Activated naive CD8-positive, alpha-beta T cell treated with anti-CD3 and anti-CD28 coated beads for 36 hours (primary cell): ENCODE measurements at regions not wholly inside any gene's neighbourhood (a gene's known extent, or its start where the extent isn't known, plus 50 kb on each side); places are given as distances from the start of the nearest gene placed in this dataset.

ENCODE experiments used
- DNase-seq: peaks from one replicate; pipeline ENCODE4 v3.0.0; 2021
- H3K27ac Mint-ChIP-seq: one replicate; pipeline ENCODE4 v1.8.0; 2022; ENCODE audit warnings: mild to moderate bottlenecking, moderate library complexity, mixed read lengths
- H3K27me3 Mint-ChIP-seq: one replicate; pipeline ENCODE4 v1.8.0; 2022; ENCODE audit warnings: mild to moderate bottlenecking, mixed read lengths
- H3K36me3 Mint-ChIP-seq: one replicate; pipeline ENCODE4 v1.8.0; 2021; ENCODE audit warnings: mild to moderate bottlenecking, mixed read lengths
- H3K4me1 Mint-ChIP-seq: one replicate; pipeline ENCODE4 v1.8.0; 2021; ENCODE audit warnings: mixed read lengths
- H3K4me3 Mint-ChIP-seq: one replicate; pipeline ENCODE4 v1.8.0; 2022; ENCODE audit warnings: mild to moderate bottlenecking, moderate library complexity, mixed read lengths
- H3K9me3 Mint-ChIP-seq: one replicate; pipeline ENCODE4 v1.8.0; 2022; ENCODE audit warnings: mixed read lengths

DNA sequence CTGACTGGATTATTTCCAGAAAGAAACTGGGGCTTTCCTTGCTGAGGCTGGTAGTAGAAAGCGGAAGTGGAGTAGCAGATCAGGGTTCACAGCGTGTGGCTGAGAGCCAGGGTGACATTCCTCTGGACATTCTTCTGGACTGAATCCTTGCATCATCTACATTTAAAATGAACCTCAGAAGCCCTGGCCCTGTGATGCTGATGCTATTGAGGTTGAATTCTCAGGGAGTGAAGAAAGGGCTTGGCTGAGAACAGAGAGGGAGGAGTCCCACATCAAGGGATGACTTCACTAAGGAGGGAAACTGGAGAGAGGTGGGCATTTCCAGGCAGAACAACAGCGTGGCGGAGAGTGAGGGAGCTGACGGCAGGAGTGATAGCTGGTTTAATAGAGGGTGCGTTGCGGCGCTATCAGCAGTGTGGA is 102.3 kb upstream of the LMO4 start:
- DNase-seq, result no peak
- Mint-ChIP-seq H3K27me3 (peaks cover 4% of the 10 kb centered on the region), H3K36me3 (no peaks in the 10 kb centered on the region), H3K4me3 (no peak overlapping the region), H3K4me1 (no peaks in the 10 kb centered on the region), H3K9me3 (peaks cover 2% of the 10 kb centered on the region), H3K27ac (no peak overlapping the region)

DNA sequence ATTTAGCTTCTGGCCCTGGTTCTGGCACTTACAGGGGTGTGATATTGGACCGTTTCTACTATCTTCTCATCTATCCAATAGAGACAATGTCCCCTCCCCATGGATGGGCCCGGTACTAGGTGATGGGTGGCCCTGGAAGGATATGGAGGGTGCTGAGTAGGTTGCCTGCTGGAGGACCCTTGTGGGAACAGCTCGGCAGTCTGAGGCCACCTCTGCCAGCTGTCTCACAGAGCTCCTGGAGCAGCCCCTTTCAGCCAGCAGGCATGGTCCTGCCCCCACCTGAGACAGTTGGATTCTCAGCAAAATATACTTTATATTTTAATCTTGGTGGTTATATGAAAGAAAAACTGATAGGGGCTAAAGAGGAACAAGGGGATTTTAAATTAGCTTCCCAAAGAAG is 101.0 kb upstream of the LMO4 start:
- DNase-seq, result no peak
- H3K27me3 Mint-ChIP-seq, result peaks cover 4% of the 10 kb centered on the region
- no peaks in the 10 kb centered on the region for H3K4me1 Mint-ChIP-seq
- peaks cover 2% of the 10 kb centered on the region for H3K9me3 Mint-ChIP-seq
- no peaks in the 10 kb centered on the region for H3K36me3 Mint-ChIP-seq
- H3K4me3 Mint-ChIP-seq, result no peak overlapping the region
- H3K27ac Mint-ChIP-seq, result no peak overlapping the region

DNA sequence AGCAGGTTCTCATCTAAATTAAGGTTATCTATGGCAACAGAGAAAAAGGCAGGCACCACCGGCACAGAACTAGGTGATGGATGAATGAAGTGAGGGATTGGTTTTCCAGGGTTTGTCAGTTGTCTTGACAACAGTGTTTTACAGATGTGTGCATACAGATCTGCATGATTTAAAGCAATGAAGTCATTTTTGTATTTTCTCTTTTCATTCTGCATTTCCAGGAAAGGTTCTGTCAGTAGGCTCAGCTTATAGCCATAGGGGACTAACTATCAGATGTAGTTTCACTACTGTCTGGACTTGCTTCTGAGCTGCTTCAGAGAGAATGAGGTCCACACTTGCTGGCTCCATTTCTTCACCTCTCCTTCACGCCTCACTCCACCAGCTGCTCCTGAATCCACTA is 98.2 kb upstream of the LMO4 start:
- Mint-ChIP-seq H3K4me3 (no peak overlapping the region), H3K27me3 (no peaks in the 10 kb centered on the region), H3K4me1 (no peaks in the 10 kb centered on the region), H3K27ac (no peak overlapping the region), H3K9me3 (no peaks in the 10 kb centered on the region), H3K36me3 (no peaks in the 10 kb centered on the region)
- DNase-seq, result no peak

DNA sequence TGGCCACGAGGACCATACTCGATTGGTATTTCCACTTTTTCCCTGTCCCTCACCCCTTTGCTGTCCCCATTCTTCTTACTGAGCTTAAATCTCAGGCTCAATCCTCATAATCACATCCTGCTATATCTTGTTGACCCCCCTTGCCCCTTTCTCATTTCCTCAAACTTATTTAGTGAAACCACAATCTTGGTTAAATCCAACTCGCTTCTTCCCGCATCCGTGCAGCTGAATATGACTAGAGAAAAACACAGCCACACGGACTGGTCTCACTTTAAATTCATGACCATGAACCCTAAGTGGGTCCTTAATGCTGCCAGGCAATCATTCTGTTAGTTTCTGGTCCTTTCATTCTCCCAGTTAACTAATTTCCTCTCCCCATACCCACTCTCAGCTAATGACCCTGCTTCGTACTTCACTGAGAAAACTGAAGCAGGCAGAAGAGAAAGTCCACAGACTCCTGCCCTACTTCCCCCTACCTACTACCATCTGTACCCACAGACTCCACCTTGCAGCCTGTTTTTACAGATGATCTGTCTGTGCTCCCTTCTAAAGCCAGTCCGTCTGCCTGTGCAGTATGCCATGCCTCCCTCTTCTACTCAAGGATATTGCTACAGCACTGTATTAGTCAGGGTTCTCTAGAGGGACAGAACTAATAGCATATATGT is 96.8 kb upstream of the LMO4 start:
- Mint-ChIP-seq H3K27ac (no peak overlapping the region), H3K27me3 (no peaks in the 10 kb centered on the region), H3K36me3 (no peaks in the 10 kb centered on the region), H3K9me3 (no peaks in the 10 kb centered on the region), H3K4me3 (no peak overlapping the region), H3K4me1 (no peaks in the 10 kb centered on the region)
- no peak for DNase-seq

DNA sequence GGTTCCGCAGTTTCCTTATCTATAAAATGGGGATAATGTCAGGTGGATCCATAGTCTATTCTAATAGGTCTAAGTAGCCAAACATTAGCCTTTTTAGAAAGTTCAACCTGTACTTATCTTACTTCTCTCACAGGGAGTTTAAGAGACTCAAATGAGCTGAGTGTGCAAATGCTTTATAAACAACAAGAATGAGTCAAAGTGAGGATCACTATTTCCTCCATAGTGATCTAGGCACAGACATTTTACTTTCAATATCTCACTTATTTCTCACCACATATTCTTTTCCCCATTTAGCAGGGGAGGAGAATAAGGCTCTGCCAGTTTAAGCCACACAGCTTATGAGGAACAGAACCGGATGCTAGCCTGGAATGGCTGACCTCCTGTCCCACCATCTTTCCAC is 92.1 kb upstream of the LMO4 start:
- no peak overlapping the region for H3K4me3 Mint-ChIP-seq
- H3K27ac Mint-ChIP-seq, result no peak overlapping the region
- DNase-seq, result no peak
- no peaks in the 10 kb centered on the region for H3K4me1 Mint-ChIP-seq
- no peaks in the 10 kb centered on the region for H3K36me3 Mint-ChIP-seq
- peaks cover 8% of the 10 kb centered on the region for H3K27me3 Mint-ChIP-seq
- H3K9me3 Mint-ChIP-seq, result no peaks in the 10 kb centered on the region

DNA sequence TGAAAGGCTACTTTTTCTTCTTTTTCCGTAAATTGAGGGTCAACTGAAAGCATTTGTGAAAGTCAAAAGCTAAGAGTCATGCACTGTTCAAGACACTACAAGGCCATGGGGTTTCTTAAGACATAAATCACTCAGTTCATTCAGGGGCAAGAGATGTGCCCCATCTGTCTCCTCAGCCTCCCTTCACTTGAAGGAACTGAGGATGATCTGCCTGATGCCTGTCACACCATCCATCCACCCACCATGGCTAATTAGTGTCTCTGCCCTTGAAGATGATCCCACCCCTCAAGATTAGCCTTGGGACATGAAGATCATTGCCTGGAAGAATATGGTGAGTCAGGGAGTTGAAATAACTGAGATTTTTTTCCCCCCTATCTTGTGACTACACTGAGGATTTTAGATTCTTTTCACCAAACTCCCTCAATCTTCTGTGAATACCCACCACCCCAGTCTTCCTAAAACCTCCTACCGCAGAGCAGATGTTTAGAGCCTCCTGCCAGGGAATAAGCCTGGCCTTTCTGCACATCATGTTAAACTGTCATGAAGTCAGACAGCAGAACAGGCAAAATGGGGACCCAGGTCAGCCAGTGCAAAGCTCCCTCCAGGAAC is 88.6 kb upstream of the LMO4 start:
- DNase-seq, result no peak
- Mint-ChIP-seq H3K36me3 (no peaks in the 10 kb centered on the region), H3K4me1 (no peaks in the 10 kb centered on the region), H3K4me3 (no peak overlapping the region), H3K27ac (no peak overlapping the region), H3K9me3 (no peaks in the 10 kb centered on the region), H3K27me3 (peaks cover 8% of the 10 kb centered on the region)

DNA sequence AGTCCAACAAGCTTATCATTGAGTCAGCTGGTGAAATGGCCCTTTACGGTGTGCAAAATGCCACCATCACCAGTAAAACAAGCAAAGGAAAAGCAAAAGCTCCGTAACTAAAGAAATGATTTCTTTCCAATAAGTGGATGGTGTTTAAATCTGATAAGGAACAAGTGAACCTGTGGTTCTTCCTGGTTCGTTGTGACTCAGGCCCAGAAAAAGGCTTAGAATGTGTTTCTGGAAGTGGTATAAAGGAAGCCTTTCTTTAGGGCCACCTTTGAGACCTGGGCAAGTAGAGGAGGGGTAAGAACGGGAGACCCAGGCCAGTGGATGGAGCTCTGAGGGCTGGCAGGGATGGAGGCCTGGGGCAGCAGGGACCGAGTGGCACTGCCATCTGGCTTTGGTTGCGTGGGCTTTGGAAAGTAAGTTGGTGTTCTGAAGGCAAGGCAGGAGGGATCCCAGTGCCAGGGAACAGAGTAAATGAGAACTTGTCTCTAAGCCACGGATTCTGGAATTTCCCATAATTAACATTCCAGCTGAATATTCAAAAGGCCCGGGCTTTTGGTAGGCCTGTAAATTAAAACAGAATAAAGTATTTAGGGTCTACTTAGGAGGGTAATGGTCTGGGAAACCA is 87.9 kb upstream of the LMO4 start:
- Mint-ChIP-seq H3K27ac (no peak overlapping the region), H3K9me3 (no peaks in the 10 kb centered on the region), H3K4me3 (no peak overlapping the region), H3K36me3 (no peaks in the 10 kb centered on the region), H3K27me3 (peaks cover 8% of the 10 kb centered on the region), H3K4me1 (no peaks in the 10 kb centered on the region)
- no peak for DNase-seq

DNA sequence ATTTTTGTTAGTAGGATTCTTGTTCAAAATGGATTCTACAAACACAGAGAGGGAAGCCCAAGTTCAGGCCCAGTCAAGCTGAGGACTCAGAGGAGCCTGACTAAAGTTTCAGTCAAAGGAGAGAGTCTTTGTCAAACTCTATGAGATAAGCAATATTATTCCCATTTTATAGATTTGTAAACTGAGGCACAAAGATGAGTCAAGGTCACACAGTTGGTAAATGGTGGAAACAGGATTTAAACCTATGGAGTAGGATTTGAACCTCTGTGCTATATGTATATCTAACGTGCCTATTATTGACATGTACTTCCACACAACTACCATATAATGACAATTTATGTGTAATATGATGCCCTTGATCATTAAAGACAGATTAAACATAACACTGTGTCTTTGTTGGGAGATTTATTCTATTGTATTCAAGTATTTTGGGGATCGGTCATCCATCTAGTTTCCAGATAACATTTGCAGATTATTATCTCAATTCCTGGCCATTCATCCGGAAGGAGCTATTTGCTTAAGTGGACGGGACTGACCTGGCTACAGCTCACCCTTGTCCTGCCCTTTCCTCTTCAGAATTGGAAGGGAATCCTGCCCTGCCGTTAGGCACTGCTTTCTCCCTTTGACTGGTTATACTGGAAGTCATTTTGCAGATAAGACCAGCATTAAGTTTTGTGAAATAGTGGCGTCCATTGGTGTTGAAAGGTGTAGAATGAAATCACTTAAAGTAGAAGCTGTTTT is 86.1 kb upstream of the LMO4 start:
- Mint-ChIP-seq H3K27me3 (peaks cover 5% of the 10 kb centered on the region), H3K4me1 (no peaks in the 10 kb centered on the region), H3K27ac (no peak overlapping the region)

DNA sequence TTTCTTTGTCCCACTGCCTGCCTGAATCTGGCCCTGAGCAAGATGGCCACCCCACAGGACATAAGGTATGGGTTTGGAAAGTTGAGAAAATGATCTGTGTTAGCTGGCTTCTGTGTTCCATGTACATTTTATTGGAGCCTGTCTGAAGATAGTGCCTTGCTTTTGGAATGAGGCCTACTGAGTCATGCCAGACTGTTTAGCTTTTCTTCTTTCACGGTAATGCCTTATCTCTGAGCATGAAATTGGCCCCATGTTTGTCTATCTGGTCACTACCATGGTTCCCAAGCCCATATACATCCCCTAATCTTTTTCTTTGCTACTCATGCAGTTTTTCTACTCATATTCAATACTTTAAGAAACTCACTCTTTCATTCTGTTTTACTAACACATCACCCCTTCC is 85.1 kb upstream of the LMO4 start:
- DNase-seq, result no peak
- H3K36me3 Mint-ChIP-seq, result no peaks in the 10 kb centered on the region
- H3K27ac Mint-ChIP-seq, result no peak overlapping the region
- H3K4me1 Mint-ChIP-seq, result no peaks in the 10 kb centered on the region
- no peaks in the 10 kb centered on the region for H3K27me3 Mint-ChIP-seq
- H3K9me3 Mint-ChIP-seq, result peaks cover 1% of the 10 kb centered on the region
- no peak overlapping the region for H3K4me3 Mint-ChIP-seq

More for the DNA sequence above, 86.1 kb upstream of the LMO4 start:
- no peaks in the 10 kb centered on the region for H3K36me3 Mint-ChIP-seq
- DNase-seq, result no peak
- H3K4me3 Mint-ChIP-seq, result no peak overlapping the region
- H3K9me3 Mint-ChIP-seq, result peaks cover 1% of the 10 kb centered on the region

DNA sequence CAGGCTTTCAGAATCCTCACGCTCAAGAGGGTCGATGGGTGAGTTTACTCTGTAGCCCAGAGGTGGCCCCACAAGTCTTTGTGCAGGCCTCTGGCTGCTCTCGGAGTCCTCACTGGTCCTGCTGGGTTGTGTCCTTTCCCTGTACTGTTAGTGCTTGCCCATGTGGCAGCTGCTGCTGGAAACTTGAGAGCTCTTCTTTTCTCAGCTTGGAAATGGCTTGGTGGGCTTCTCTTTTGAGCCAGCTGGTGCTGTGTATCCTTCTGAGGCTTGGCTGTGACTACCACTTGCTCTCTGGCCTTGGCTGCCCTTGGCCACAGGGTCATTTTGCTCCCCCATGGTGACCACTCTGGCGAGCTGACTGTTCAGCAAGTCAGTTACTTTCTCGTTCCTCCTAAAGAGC is 82.2 kb upstream of the LMO4 start:
- H3K4me3 Mint-ChIP-seq, result no peak overlapping the region
- H3K27me3 Mint-ChIP-seq, result peaks cover 7% of the 10 kb centered on the region
- no peak overlapping the region for H3K27ac Mint-ChIP-seq
- DNase-seq, result no peak
- no peaks in the 10 kb centered on the region for H3K36me3 Mint-ChIP-seq
- H3K9me3 Mint-ChIP-seq, result peaks cover 1% of the 10 kb centered on the region
- H3K4me1 Mint-ChIP-seq, result no peaks in the 10 kb centered on the region

DNA sequence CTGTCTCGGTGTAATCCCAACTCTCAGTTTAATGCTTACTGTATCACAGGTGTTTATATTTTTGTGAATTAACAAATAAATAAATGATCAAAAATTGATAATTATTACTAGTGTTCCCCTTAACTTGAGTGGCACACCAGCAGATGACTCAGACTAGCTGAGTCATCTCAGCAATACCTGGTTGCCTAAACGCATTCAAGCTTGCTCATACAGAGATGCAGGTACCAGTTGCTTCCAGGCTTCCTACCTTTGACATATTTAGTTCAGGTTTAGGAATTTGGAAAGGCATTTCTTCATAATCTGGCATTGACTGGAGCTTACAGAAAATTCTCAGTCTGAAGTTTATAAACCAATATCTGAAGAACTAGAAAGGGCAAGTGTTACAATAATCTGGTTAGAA is 78.9 kb upstream of the LMO4 start:
- Mint-ChIP-seq H3K27me3 (peaks cover 23% of the 10 kb centered on the region), H3K27ac (no peak overlapping the region), H3K4me3 (no peak overlapping the region), H3K36me3 (no peaks in the 10 kb centered on the region), H3K9me3 (peaks cover 1% of the 10 kb centered on the region), H3K4me1 (no peaks in the 10 kb centered on the region)
- no peak for DNase-seq

DNA sequence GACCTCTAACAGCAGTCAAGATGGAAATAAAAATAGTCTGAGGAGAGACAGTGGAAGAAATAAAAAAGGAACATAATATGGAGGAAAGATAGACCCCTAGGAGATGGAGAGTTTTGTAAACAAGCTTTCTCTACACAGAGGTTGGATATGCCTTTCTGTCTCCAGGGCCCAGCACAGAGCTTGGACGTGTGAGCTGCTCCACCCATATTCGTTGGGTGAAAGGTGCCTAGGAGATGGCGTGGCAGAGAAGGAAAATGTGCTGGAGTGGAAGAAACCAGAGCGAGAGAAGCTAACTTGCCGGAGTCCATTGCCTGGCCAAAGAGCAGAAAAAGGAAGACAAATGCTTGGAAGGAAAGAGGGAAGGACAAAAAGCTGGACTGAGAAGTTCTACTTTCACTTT is 78.3 kb upstream of the LMO4 start:
- Mint-ChIP-seq H3K4me1 (no peaks in the 10 kb centered on the region), H3K36me3 (no peaks in the 10 kb centered on the region), H3K27ac (no peak overlapping the region), H3K4me3 (no peak overlapping the region), H3K27me3 (peaks cover 23% of the 10 kb centered on the region), H3K9me3 (peaks cover 1% of the 10 kb centered on the region)
- no peak for DNase-seq

DNA sequence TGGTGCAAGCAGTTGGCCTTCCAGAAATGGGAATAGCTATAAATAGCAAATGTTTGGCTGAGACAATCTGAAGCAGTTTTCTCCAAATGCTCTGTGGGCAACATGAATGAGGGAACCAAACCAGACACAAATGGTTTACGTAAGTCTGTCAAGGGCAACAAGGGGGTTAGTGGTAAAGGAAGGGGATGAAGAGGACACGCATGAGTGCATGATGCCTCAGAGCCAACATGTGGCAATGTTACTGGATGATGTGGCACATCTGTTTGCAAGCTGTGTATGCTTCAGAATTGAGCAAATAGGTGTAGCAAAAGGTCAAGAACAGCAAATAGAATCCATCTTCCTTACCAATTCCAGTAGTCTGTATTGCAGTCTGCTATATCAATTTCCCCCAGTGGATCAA is 76.3 kb upstream of the LMO4 start:
- Mint-ChIP-seq H3K9me3 (peaks cover 1% of the 10 kb centered on the region), H3K27me3 (peaks cover 27% of the 10 kb centered on the region), H3K36me3 (no peaks in the 10 kb centered on the region), H3K27ac (no peak overlapping the region), H3K4me3 (no peak overlapping the region), H3K4me1 (no peaks in the 10 kb centered on the region)
- DNase-seq, result no peak

DNA sequence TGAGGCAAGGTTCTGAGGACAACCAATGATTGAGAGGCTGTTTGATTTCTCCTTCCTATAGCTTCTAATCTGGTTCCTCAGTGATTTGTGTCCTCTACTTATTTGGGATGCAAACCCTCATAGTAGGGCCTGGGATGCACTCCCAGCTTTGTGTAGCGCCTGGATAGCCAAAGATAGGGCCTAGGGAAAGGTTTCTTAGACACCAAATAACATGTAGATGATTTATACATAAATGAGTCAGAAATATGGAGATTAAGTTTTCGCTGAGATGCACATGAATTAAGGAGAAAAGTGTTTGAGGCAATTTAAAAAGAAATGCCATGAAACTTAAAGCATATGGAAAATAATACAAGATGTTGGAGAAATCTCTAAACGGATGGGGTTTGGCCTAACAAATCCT is 66.0 kb upstream of the LMO4 start:
- DNase-seq, result no peak
- Mint-ChIP-seq H3K36me3 (no peaks in the 10 kb centered on the region), H3K27ac (no peak overlapping the region), H3K27me3 (peaks cover 14% of the 10 kb centered on the region), H3K4me3 (no peak overlapping the region), H3K9me3 (no peaks in the 10 kb centered on the region), H3K4me1 (no peaks in the 10 kb centered on the region)

DNA sequence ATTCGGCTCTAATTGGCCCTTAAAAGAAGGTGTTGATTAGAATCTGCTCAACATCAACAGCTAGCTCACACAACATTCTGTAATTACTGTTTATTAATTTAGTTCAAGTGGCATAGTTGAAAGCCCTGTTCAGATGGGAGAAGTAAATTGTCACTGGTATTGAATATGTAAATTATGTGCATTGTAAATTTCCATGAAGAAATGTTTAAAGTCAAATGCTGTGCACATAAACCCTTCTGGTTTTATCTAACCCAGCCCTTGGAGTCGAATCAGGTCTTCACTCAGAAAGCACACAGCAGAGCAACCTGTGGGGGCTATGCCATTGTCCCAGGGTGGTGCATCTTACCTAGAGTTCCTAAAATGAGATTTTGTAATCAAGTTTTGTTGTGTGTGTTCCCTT is 65.4 kb upstream of the LMO4 start:
- DNase-seq, result no peak
- no peaks in the 10 kb centered on the region for H3K36me3 Mint-ChIP-seq
- H3K27me3 Mint-ChIP-seq, result peaks cover 9% of the 10 kb centered on the region
- H3K9me3 Mint-ChIP-seq, result no peaks in the 10 kb centered on the region
- no peak overlapping the region for H3K4me3 Mint-ChIP-seq
- H3K4me1 Mint-ChIP-seq, result no peaks in the 10 kb centered on the region
- no peak overlapping the region for H3K27ac Mint-ChIP-seq
